HG03039 (cell line): ENCODE measurements at regions not wholly inside any gene's neighbourhood (a gene's known extent, or its start where the extent isn't known, plus 50 kb on each side); places are given as distances from the start of the nearest gene placed in this dataset.
"Not testable (repeated sequence)": the region's sequence is repeated elsewhere in the genome, so short reads cannot be mapped to it uniquely, and the experiment has no call there.

Experiments used
- ATAC-seq: cut with Tn5 transposase; IDR thresholded peaks from one replicate; pipeline ENCODE4 v1.9.1; 2021; ENCODE audit warnings: mild to moderate bottlenecking, moderate library complexity; ENCODE audit not compliant: unreplicated experiment

GRCh38 chr15:92705764-92706163 lies 50.2 kb upstream of the FAM174B start:
- no peak for ATAC-seq

DNA sequence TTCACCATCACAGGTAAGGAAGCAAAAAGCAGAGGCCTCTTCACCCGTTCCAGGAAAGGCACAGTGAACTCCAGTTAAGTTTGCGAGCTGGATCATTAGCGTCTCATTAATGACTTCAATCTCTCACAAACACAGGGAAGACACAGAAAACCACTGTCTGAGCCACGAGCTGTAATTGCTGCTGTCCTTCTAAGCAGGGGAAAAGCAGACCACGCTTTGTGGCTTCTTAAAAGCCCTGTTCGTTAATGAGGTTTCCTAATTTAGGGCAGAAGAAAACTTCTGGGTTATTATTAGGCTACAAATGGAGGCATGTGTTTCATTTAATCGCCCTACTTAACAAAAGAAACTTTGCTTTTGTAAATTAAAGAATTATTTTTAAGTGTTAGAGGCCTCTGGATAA lies 50.6 kb upstream of the FAM174B start:
- no peak for ATAC-seq

- ATAC-seq, result no peak
Measured at GRCh38 chr15:92707880-92708551, 52.4 kb upstream of the FAM174B start.

DNA sequence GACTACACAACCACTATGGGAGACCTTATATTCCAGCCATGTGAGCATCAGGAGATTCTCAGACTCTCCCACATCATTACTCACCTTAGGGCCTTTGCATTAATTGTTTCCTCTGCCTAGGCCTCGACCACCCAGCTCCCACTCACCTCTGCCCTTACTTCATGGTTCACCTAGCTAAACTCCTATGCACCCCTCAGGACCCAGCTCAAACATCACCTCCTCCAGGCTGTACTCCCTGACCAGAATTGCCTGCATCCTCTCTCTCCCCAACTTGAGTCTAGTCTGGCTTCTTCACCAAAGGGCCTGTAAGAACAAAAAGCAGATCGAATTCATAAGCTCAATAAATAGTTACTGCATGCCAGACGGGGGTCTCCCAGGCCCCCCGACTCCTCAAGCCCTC lies 53.1 kb upstream of the FAM174B start:
- no peak for ATAC-seq

DNA sequence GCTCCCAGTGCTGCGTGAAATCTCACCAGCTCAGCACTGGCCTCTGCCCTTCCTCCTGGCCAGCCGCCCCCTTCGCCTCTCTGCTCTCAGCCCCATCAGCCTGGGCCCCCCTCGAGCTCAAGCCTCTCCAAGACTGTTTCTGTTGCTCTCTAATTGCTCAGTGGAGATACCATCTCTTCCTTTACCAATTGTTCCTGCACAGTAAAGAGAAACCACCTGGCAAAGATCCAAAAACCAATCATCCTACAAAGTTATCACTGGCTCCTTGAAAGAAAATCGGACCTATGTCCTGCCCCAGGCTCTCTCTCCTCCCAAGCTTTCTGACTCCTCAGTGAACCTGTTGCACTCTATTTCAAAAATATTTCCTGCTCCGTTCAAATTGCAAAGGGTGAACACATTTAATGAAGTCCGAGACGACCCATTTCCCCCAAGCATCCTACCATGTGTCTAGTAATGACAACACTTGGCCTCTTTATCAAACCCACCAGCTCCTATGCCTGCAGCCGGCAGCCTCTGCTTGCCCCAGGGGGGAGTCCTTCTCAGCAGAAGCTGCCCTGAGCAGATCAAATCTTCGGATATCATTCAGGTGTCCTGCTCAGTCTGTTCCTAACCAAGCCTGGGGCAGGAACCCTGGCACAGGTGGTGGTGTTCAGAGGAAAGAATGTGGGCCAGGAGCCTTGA lies 53.7 kb upstream of the FAM174B start:
- ATAC-seq, result no peak

- ATAC-seq, result no peak
Measured at GRCh38 chr15:92711457-92711831, 55.9 kb upstream of the FAM174B start.

DNA sequence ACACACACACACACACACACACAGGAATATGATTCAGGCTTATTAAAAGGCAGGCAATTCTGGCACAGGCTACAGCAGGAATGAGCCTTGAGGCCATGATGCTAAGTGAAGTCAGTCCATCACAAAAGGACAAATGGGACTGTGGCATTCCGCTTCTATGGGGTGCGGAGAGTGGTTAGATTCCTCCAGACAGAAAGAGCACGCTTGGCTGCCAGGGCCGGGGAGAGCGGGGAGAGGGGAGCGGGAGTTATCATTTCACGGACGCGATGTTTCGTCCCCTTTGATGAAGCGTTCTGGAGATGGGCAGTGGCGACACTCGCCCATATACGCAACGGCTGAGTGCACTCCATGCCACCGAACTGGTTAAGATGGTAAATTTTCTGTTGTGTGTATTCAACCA lies 58.5 kb upstream of the FAM174B start:
- no peak for ATAC-seq

DNA sequence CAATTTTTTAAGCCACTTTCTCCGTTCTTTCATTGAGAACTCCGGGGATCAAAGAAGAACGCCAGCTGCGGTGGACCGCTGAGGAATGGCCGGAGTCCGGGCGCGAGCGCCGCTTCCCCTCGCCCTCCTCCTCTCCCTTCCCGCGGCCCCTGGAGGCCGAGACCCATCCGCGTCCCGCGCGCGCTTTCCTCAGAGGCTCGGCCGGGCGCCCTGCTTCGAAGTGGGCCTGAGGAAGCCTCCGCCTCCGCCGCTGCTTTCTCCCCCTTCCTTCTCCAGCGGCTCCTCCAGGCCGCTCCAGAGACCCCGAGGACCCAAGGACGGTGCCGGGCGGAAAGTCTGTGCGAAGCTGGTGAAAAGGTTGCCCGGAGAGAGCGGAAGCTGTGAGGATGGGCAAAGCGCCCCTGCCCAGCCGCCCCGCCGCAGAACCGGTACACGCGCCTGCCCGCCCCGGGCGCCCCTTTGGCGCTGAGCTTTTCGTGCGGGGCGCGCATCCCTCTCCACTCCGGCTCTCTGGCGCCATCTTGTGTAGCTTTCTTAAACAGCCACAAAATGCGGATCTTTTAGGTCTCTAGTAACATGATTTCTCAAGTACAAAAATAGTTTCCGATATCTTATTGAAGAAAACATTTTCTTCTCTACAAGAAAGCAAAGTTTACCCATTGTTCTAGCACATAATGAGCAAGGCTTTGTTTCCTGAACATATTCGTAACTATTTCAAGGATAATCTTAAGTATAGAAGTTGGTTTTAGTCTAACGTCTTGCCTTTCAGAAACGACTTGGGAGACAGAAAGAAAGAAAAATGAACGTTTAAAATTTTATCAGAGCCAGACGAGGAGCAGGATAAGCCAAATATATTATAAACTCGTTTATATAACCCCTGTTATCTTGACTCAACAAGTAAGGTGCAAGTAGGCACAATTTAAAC lies 59.2 kb upstream of the FAM174B start:
- no peak for ATAC-seq

DNA sequence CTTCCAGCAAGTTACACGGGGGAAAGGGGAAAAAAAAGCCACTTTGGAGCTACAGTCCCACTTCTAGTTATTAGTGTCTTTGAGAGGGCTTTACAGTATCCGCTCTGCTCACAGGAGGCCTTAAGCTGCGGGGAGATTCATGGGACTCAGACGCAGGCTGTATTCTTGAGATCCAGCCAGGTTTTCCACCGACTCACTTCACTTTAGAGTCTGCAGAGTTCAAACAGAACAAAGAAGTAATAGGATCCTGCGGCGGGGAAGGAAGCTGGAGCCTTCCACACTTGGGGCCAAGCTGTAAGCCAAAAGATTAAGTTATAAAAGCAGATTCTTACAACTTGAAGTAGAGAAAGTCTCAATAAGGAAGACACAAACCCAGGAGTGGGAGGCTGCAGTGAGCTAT lies 60.2 kb upstream of the FAM174B start:
- no peak for ATAC-seq

DNA sequence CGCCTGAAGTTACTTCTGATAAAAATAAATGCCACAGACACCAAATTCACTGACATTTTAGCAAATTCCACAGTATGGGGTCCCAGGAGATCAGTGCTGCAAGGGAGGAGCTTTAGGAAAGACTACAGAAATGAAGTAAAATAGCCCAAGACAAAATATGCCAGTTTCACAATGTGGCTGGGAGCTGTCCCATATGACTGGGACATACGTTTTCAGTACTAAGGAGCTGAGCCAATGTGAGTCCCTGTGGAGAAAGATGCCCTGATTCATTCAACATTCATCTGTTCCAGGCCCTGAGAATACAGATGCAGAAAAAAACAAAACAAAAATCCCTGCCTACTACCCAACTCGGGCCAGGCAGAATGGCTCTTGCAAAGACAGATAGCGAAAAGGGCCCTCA lies 63.4 kb upstream of the FAM174B start:
- ATAC-seq, result no peak

DNA sequence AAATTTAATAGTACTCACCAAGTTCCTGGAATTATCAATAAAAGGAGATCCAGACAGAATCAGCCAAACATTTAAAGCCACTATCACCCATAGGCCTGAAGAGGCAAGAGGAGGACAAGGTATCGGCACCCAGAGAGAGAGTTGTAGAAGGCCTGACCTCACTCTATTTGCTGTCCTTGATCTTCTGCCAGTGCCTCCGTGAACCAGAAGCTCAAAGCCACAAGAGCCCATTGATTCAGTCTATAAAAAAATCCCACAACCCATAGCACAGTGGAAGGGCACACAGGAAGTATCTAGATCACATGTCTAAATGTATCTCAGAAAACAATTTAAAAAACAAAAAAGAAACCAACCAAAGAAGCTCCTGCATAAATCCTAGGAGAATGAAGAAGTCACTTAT lies 68.6 kb upstream of the FAM174B start:
- ATAC-seq, result no peak

GRCh38 chr15:92725171-92725570 lies 69.6 kb upstream of the FAM174B start:
- ATAC-seq, result no peak

DNA sequence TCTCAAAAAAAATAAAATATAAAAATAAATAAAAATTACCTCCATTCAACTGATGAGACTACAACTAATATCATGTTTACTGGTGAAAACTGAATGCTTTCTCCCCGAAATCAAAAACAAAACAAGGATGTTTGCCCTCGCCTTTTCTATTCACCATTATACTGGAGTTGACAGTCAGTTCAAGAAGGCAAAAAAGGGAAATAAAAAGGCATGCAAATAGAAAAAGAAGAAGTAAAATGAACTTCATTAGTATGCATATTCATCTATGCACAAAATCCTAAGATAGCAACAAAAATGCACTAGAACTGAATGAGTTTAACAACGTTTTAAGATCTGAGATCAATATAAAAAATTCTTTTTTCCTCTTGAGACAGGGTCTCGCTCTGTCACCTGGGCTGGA lies 72.7 kb upstream of the FAM174B start:
- no peak for ATAC-seq

DNA sequence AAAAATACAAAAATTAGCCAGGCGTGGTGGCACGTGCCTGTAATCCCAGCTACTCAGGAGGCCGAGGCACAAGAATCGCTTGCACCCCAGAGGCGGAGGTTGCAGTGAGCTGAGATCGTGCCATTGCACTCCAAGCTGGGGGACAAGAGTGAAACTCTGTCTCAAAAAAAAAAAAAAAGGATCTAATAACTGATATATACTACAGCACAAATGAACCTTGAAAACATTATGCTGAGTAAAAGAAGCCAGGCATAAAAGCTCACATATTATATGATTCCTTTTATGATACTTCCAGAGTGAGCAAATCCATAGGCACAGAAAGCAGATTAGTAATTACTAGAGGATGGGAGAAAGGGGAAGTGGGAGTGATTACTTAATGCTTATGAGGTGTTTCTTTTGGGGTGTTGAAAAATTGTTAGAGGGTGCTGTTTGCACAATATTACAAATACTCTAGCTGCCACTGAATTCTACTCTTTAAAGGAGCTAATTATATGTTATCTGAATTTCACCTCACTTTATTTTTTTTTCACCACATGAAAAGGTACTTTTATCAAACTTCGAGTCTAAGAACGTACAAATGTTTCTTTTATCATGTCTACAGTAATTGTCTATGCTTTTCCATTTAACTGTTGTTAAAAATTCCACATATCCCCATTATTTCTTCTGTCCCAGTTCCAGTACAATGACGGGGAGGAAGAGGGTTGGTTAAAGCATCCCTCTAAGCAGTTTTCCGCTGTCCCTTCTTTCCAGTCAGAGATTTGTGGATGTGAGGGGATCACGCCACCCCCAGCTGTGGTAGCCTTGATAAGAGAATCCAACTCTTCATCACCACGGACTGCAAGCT lies 77.7 kb upstream of the FAM174B start:
- ATAC-seq, result no peak

DNA sequence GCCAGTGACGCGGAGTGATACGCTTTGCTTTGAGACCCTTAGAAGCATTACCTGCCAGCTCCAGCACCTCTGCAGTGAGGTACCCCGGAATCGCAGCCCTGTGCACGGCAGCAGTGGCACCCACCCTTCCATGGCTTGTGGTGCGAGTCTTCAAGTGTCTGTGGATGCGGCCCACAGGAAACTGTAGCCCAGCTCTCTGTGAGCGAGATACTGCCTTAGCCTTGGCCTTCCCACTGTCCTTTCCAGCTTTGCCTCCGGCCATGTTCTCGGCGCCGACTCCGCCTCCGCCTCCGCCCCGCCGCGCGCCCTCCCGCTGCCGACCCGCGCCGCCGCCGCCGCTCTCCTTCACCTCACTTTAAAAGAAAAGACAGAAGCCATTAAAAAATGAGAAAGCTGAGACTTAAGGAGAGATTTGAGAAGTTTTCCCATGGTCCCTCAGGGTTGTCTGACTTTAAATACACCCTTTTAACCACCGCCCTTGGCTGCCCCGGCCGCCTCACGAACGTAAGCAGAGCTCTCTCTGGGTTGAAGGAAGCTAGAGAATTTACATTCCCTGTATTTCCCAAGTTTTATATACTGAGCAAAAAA lies 78.5 kb upstream of the FAM174B start:
- no peak for ATAC-seq

DNA sequence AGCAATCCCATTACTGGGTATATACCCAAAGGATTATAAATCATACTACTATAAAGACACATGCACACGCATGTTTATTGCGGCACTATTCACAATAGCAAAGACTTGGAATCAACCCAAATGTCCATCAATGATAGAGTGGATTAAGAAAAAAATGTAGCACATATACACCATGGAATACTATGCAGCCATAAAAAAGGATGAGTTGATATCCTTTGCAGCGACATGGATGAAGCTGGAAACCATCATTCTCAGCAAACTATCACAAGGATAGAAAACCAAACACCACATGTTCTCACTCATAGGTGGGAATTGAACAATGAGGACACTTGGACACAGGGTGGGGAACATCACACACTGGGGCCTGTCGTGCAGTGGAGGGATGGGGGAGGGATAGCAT lies 83.7 kb upstream of the FAM174B start:
- not testable (repeated sequence) for ATAC-seq

DNA sequence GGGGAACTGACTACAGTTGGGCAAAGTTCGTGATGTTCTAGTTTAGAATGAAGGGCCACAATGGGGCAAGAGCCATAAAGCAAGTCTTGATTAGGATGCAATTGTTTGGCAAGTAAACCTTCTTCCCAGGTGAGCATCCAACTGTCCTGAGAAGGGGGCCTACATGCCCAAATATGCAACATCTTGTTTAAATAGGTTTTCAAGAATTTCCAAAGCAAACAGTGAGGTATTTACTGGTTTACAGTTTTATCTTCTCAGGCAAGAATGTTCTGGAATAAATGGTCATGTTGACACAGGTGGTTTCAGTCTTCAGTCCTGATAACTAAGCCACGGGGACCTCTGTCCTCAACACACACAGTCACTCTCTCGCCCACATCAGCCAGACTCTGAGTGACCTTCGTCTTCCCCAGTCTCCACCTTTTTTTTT lies 90.3 kb upstream of the FAM174B start:
- no peak for ATAC-seq

- ATAC-seq, result no peak
Measured at GRCh38 chr15:92747047-92747446, 91.5 kb upstream of the FAM174B start.

GRCh38 chr15:92749216-92749615 lies 93.6 kb upstream of the FAM174B start:
- ATAC-seq, result no peak

DNA sequence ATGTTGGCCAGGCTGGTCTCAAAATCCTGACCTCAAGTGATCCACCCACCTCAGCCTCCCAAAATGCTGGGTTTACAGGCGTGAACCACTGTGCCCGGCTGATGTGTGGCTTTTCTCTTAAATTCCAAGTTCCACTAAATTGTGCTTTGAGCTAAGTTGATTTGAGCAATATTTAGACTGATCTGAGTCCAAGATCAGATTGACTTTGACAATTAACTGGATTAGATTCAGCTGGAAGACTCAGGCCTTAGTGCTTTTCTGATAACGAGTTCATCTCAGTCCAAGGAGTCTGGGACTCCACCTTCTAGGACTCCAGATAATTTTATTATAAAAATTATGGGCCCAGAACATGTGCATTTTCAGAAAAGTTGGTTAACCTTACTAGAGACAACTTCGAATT lies 94.4 kb upstream of the FAM174B start:
- ATAC-seq, result no peak

GRCh38 chr15:92751528-92751927 lies 96.0 kb upstream of the FAM174B start:
- no peak for ATAC-seq
